SK-N-SH (cell line): ENCODE measurements at regions not wholly inside any gene's neighbourhood (a gene's known extent, or its start where the extent isn't known, plus 50 kb on each side); places are given as distances from the start of the nearest gene placed in this dataset.

Experiments
- CTCF ChIA-PET: fragments of 300-600, 350-600 bp; formaldehyde crosslinking; extraction: SDS; loops from one replicate; lab custom pipeline; 2021; lab: Yijun Ruan, JAX
- POLR2A ChIA-PET: fragments of 350-600 bp; sonication (Branson Sonifier 250); formaldehyde crosslinking; extraction: SDS; loops from one replicate; lab custom pipeline; 2020; ENCODE audit warnings: antibody characterized with exemption, inconsistent platforms; lab: Yijun Ruan, JAX
- DNase-seq: peaks from one replicate; pipeline ENCODE4 v3.0.0; 2012
- H2AFZ ChIP-seq: fragments of 200-600 bp; sonication (generic); 2 replicates; pipeline ENCODE4 v1.8.1; 2016; ENCODE audit warnings: antibody characterized with exemption, mild to moderate bottlenecking, low read depth
- H3F3A ChIP-seq: fragments of 200-600 bp; sonication (generic); replicated peaks from 2 replicates; pipeline ENCODE3; 2016; ENCODE audit warnings: antibody characterized with exemption, mild to moderate bottlenecking; ENCODE audit not compliant: insufficient read depth
- H3K27ac ChIP-seq, 2 experiments: fragments of 200-500 bp in 1 of 2; fragments of 200-600 bp in 1 of 2; sonication (Bioruptor generic) in 1 of 2; sonication (generic), shearing (Covaris generic) in 1 of 2; 2 replicates each; pipeline versions ENCODE4 v1.5.1 to v1.6.1; 2014 to 2016; ENCODE audit warnings: low read depth in 2 of 2, inconsistent platforms in 1 of 2, low read length in 1 of 2, mild to moderate bottlenecking in 1 of 2, mixed read lengths in 1 of 2
- H3K27me3 ChIP-seq: fragments of 200-600 bp; sonication (generic), shearing (Covaris generic); 2 replicates; pipeline ENCODE4 v1.6.1; 2016; ENCODE audit warnings: mixed run types; ENCODE audit not compliant: insufficient read depth
- H3K36me3 ChIP-seq, 2 experiments: fragments of 200-500 bp in 1 of 2; fragments of 200-600 bp in 1 of 2; sonication (Bioruptor generic) in 1 of 2; sonication (generic) in 1 of 2; replicated peaks in 1 of 2; 2 replicates each; pipeline versions ENCODE3 to v1.5.1; 2014 to 2016; ENCODE audit warnings: low read length in 1 of 2, mild to moderate bottlenecking in 1 of 2; ENCODE audit not compliant: insufficient read depth in 2 of 2, control insufficient read depth in 1 of 2
- H3K4me1 ChIP-seq, 2 experiments: fragments of 200-500 bp in 1 of 2; fragments of 200-600 bp in 1 of 2; sonication (Bioruptor generic) in 1 of 2; sonication (generic), shearing (Covaris generic) in 1 of 2; 2 replicates each; pipeline versions ENCODE4 v1.5.1 to v1.6.1; 2014 to 2016; ENCODE audit warnings: low read depth in 1 of 2, low read length in 1 of 2, mixed run types in 1 of 2; ENCODE audit not compliant: insufficient read depth in 2 of 2, control insufficient read depth in 1 of 2
- H3K4me2 ChIP-seq: fragments of 200-600 bp; sonication (generic), shearing (Covaris generic); 2 replicates; pipeline ENCODE4 v1.6.1; 2017; ENCODE audit warnings: mixed run types
- H3K4me3 ChIP-seq, 2 experiments: fragments of 200-500 bp in 1 of 2; fragments of 200-600 bp in 1 of 2; sonication (Bioruptor generic) in 1 of 2; sonication (generic), shearing (Covaris generic) in 1 of 2; 2 replicates each; pipeline versions ENCODE4 v1.5.1 to v1.8.1; 2014 to 2016; ENCODE audit warnings: low read depth in 2 of 2, inconsistent platforms in 1 of 2, low read length in 1 of 2, mild to moderate bottlenecking in 1 of 2, mixed read lengths in 1 of 2, moderate library complexity in 1 of 2
- H3K79me2 ChIP-seq: fragments of 200-600 bp; sonication (generic); 2 replicates; pipeline ENCODE4 v1.8.1; 2017; ENCODE audit warnings: mild to moderate bottlenecking; ENCODE audit not compliant: insufficient read depth
- H3K9ac ChIP-seq: fragments of 200-600 bp; sonication (generic); 2 replicates; pipeline ENCODE4 v1.6.1; 2017; ENCODE audit warnings: mixed run types
- H3K9me2 ChIP-seq: fragments of 200-600 bp; sonication (generic); 2 replicates; pipeline ENCODE4 v1.6.1; 2017; ENCODE audit warnings: mixed run types
- H3K9me3 ChIP-seq: fragments of 200-600 bp; sonication (generic); 2 replicates; pipeline ENCODE4 v1.6.1; 2017; ENCODE audit warnings: mixed run types, mild to moderate bottlenecking, moderate library complexity
- H4K20me1 ChIP-seq: fragments of 200-600 bp; sonication (generic); 2 replicates; pipeline ENCODE4 v1.6.1; 2017; ENCODE audit warnings: mild to moderate bottlenecking, mixed run types; ENCODE audit not compliant: insufficient read depth
- CHD2 ChIP-seq: fragments of 150-350 bp; IDR thresholded peaks from 2 replicates; pipeline ENCODE4 v1.6.1; 2018; ENCODE audit warnings: low read length; ENCODE audit not compliant: partially characterized antibody
- EP300 ChIP-seq, 2 experiments: IDR thresholded peaks; 2 replicates each; pipeline versions ENCODE4 v1.4.0 to v1.6.1; 2012; ENCODE audit warnings: borderline replicate concordance in 1 of 2, low read depth in 1 of 2, low read length in 1 of 2
- EZH2phosphoT487 ChIP-seq: fragments of 200-600 bp; sonication (generic); IDR thresholded peaks from 2 replicates; pipeline ENCODE4 v1.6.1; 2017; ENCODE audit warnings: low read depth, mixed run types, mild to moderate bottlenecking, antibody characterized with exemption, moderate library complexity, borderline replicate concordance
- FOSL2 ChIP-seq: IDR thresholded peaks from 2 replicates; pipeline ENCODE4 v1.4.0; 2012; ENCODE audit warnings: low read depth, mild to moderate bottlenecking, moderate library complexity, borderline replicate concordance
- FOXM1 ChIP-seq: IDR thresholded peaks from 2 replicates; pipeline ENCODE4 v1.4.0; 2012; ENCODE audit warnings: low read depth, mild to moderate bottlenecking
- GABPA ChIP-seq: IDR thresholded peaks from 2 replicates; pipeline ENCODE4 v1.4.0; 2012; ENCODE audit warnings: low read depth, mild to moderate bottlenecking
- JUND ChIP-seq: IDR thresholded peaks from 2 replicates; pipeline ENCODE4 v1.4.0; 2012
- MEF2A ChIP-seq: IDR thresholded peaks from 2 replicates; pipeline ENCODE4 v1.4.0; 2012; ENCODE audit warnings: low read depth, borderline replicate concordance
- PBX3 ChIP-seq: IDR thresholded peaks from 2 replicates; pipeline ENCODE4; 2012
- RAD21 ChIP-seq: IDR thresholded peaks from 2 replicates; pipeline ENCODE4 v1.6.1; 2012; ENCODE audit warnings: mild to moderate bottlenecking, low read length
- RCOR1 ChIP-seq: fragments of 150-350 bp; IDR thresholded peaks from 2 replicates; pipeline ENCODE4 v1.6.1; 2017; ENCODE audit warnings: antibody characterized with exemption, low read length
- REST ChIP-seq: IDR thresholded peaks from 2 replicates; pipeline ENCODE4 v1.6.1; 2012; ENCODE audit warnings: mild to moderate bottlenecking, low read depth, low read length, moderate library complexity
- RFX5 ChIP-seq: IDR thresholded peaks from 2 replicates; pipeline ENCODE4 v1.6.1; 2012; ENCODE audit warnings: mild to moderate bottlenecking, improper control_type of control experiment, low read length
- SIN3A ChIP-seq: IDR thresholded peaks from 2 replicates; pipeline ENCODE4 v1.6.1; 2012; ENCODE audit warnings: low read depth, mild to moderate bottlenecking, low read length, moderate library complexity, borderline replicate concordance
- SMC3 ChIP-seq: IDR thresholded peaks from 2 replicates; pipeline ENCODE4 v1.6.1; 2012; ENCODE audit warnings: low read depth, low read length, improper control_type of control experiment
- TEAD4 ChIP-seq: IDR thresholded peaks from 2 replicates; pipeline ENCODE4 v1.4.0; 2012; ENCODE audit warnings: mild to moderate bottlenecking, borderline replicate concordance; ENCODE audit not compliant: insufficient read depth
- USF2 ChIP-seq: fragments of 150-350 bp; IDR thresholded peaks from 2 replicates; pipeline ENCODE4 v1.6.1; 2017; ENCODE audit warnings: antibody characterized with exemption, low read length, low read depth, borderline replicate concordance
- WGBS: methylation state at CpG from one replicate; pipeline ENCODE4 v1.1.6; 2017; ENCODE audit warnings: low lambda C conversion rate; 5-methylcytosine and 5-hydroxymethylcytosine counted together

- Histone ChIP-seq H2AFZ (no peak overlapping the region), H3K9ac (no peak overlapping the region), H3K79me2 (no peaks in the 10 kb centered on the region), H4K20me1 (no peaks in the 10 kb centered on the region), H3K4me1 (no peaks in the 10 kb centered on the region), H3K4me2 (no peak overlapping the region), H3K36me3 (no peaks in the 10 kb centered on the region), H3K9me3 (no peaks in the 10 kb centered on the region), H3K4me3 (no peak overlapping the region), H3K9me2 (no peaks in the 10 kb centered on the region; the same call in 1 of the 2 replicates), H3K27ac (no peak overlapping the region), H3F3A (no peaks in the 10 kb centered on the region), H3K27me3 (no peaks in the 10 kb centered on the region)
- 32% methylated on average over 1 of the region's 1 CpG for WGBS
- CTCF ChIA-PET = no interaction called here
- no peak for DNase-seq
- no peak for TF ChIP-seq EP300 (IDR thresholded peaks at IDR 0.05; ENCODE audit: borderline replicate concordance in 1 of 2, low read depth in 1 of 2, low read length in 1 of 2)
- no peak for TF ChIP-seq RAD21
- TF ChIP-seq TEAD4 = no peak
- no peak for TF ChIP-seq GABPA
- TF ChIP-seq FOXM1 = no peak
- no peak for TF ChIP-seq EZH2phosphoT487
- TF ChIP-seq SMC3 = no peak
- TF ChIP-seq PBX3 = no peak
- no peak for TF ChIP-seq SIN3A
- TF ChIP-seq REST = no peak
- no peak for TF ChIP-seq RCOR1
- no peak for TF ChIP-seq CHD2
- TF ChIP-seq JUND = no peak
- no peak for TF ChIP-seq FOSL2
- TF ChIP-seq MEF2A = no peak
- TF ChIP-seq RFX5 = no peak
- TF ChIP-seq USF2 = no peak
- POLR2A ChIA-PET = no interaction called here
Measured at GRCh38 chr9:105950894-105951293, 256.6 kb downstream of the TMEM38B start.
